ENCODE measurements at regions not wholly inside any gene's neighbourhood (a gene's known extent, or its start where the extent isn't known, plus 50 kb on each side); places are given as distances from the start of the nearest gene placed in this dataset.

GRCh38 chr2:58959996-58960395 lies 718.9 kb upstream of the FANCL start:
- TF ChIP-seq EZH2phosphoT487 (IDR thresholded peaks at IDR 0.05; ENCODE audit: insufficient read depth, low read depth): no peak
- TF ChIP-seq EZH2 (IDR thresholded peaks at IDR 0.05; ENCODE audit: insufficient read depth, poor library complexity, severe bottlenecking): no peak

Data from GM23248 (cell line).